ENCODE measurements at regions not wholly inside any gene's neighbourhood (a gene's known extent, or its start where the extent isn't known, plus 50 kb on each side); places are given as distances from the start of the nearest gene placed in this dataset.

DNA sequence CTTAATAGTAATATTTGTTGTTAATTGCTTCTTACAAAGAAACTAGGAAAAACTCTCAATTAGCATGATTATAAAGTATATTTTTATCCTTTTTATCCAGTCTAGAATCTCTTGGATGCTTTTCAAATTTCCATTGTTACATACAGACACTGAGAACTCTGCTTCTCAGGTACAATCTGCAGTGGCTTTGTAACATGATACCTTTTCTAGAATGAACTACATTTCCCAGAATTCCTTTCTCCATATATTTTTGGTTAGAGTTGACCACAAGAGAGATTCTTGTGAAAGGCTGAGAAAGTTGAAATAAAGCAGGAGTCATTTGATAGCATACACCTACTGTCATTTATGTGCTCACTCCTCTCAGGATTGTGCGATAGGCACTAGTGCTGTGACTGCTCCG lies 148.6 kb downstream of the SLITRK6 start:
- Histone ChIP-seq H3F3A (ENCODE audit: low read depth) (no peaks in the 10 kb centered on the region), H2AFZ (replicated peaks) (no peak overlapping the region), H3K79me2 (ENCODE audit: low read depth) (no peaks in the 10 kb centered on the region), H3K4me3 (no peak overlapping the region), H3K27me3 (no peaks in the 10 kb centered on the region), H3K9ac (no peak overlapping the region), H3K4me1 (no peaks in the 10 kb centered on the region), H3K27ac (no peak overlapping the region), H3K36me3 (no peaks in the 10 kb centered on the region), H3K4me2 (no peak overlapping the region), H3K9me3 (ENCODE audit: low read depth) (no peaks in the 10 kb centered on the region), H4K20me1 (ENCODE audit: low read depth) (no peaks in the 10 kb centered on the region)
- Mint-ChIP-seq H3K9me3 (no peaks in the 10 kb centered on the region), H3K4me3 (no peak overlapping the region), H3K36me3 (no peaks in the 10 kb centered on the region), H3K27ac (no peak overlapping the region), H3K27me3 (ENCODE audit: insufficient read depth, low read depth) (peaks cover 3% of the 10 kb centered on the region), H3K4me1 (no peaks in the 10 kb centered on the region)
- TF ChIP-seq, protein P1, sequence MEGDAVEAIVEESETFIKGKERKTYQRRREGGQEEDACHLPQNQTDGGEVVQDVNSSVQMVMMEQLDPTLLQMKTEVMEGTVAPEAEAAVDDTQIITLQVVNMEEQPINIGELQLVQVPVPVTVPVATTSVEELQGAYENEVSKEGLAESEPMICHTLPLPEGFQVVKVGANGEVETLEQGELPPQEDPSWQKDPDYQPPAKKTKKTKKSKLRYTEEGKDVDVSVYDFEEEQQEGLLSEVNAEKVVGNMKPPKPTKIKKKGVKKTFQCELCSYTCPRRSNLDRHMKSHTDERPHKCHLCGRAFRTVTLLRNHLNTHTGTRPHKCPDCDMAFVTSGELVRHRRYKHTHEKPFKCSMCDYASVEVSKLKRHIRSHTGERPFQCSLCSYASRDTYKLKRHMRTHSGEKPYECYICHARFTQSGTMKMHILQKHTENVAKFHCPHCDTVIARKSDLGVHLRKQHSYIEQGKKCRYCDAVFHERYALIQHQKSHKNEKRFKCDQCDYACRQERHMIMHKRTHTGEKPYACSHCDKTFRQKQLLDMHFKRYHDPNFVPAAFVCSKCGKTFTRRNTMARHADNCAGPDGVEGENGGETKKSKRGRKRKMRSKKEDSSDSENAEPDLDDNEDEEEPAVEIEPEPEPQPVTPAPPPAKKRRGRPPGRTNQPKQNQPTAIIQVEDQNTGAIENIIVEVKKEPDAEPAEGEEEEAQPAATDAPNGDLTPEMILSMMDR (IDR thresholded peaks at IDR 0.05) = no peak
- no peak for TF ChIP-seq EZH2 (IDR thresholded peaks at IDR 0.05)
- no peak for TF ChIP-seq EZH2phosphoT487 (IDR thresholded peaks at IDR 0.05)
- DNase-seq (ENCODE audit: low spot score) = no peak

DNA sequence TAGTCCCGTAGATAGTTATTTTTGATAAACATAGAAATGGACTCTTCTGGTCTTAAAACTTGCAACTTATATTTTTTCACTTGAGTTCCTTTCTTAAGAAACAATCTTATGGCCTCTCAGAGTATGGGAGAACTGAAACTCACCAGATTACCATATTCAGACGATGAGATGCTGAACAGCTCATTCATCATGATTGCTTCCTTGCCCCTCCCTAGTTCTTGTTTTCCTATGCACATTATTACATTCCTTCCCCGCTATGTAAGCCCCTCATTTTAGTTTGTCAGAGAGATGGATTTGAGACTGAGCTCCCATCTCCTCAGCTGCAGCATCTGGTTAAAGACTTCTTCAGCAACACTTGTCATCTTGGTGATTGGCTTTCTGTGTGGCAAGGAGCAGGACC lies 158.5 kb downstream of the SLITRK6 start:
- Histone ChIP-seq H3K79me2 (ENCODE audit: low read depth) (no peaks in the 10 kb centered on the region), H3K27me3 (no peaks in the 10 kb centered on the region), H3K36me3 (no peaks in the 10 kb centered on the region), H3K9ac (no peak overlapping the region), H3K27ac (no peak overlapping the region), H3K4me2 (no peak overlapping the region), H2AFZ (replicated peaks) (no peak overlapping the region), H3K9me3 (ENCODE audit: low read depth) (no peaks in the 10 kb centered on the region), H3F3A (ENCODE audit: low read depth) (no peaks in the 10 kb centered on the region), H4K20me1 (ENCODE audit: low read depth) (no peaks in the 10 kb centered on the region), H3K4me3 (no peak overlapping the region), H3K4me1 (no peaks in the 10 kb centered on the region)
- TF ChIP-seq, protein P1 (IDR thresholded peaks at IDR 0.05) = no peak
- no peak for TF ChIP-seq EZH2phosphoT487 (IDR thresholded peaks at IDR 0.05)
- TF ChIP-seq EZH2 (IDR thresholded peaks at IDR 0.05) = no peak
- Mint-ChIP-seq H3K4me3 (no peak overlapping the region), H3K4me1 (no peaks in the 10 kb centered on the region), H3K9me3 (no peaks in the 10 kb centered on the region), H3K36me3 (no peaks in the 10 kb centered on the region), H3K27ac (no peak overlapping the region), H3K27me3 (ENCODE audit: insufficient read depth, low read depth) (no peaks in the 10 kb centered on the region)
- no peak for DNase-seq (ENCODE audit: low spot score)

DNA sequence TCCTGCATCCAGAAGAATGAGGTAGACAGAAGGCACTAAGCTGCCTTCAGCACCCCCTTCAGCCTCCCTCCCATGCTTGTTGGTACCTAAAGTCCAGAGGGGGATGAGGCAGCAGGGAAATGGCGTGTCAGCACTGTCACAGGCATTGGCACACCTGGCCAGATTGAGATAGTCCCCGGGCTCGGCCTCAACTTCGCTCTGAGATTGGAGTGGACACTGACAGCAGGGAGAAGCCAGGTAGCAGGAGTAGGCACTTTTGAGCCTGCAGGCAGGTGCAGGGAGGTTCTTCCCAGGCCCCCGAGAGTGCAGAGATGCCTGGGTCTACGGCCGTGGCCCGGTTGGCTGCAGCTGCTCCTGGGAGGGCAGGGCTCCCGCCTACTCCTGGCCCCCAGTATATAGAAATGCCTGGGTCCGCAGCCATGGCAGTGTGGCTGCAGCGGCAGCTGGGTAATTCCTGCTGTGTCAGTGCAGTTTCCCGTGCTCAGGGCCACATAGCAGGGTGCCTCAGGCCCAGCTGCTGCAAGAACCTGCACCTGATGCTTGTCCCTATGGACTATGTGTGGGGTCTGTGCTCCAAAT lies 160.3 kb downstream of the SLITRK6 start:
- no peaks in the 10 kb centered on the region for H3K36me3 Mint-ChIP-seq

More for the DNA sequence above, 160.3 kb downstream of the SLITRK6 start:
- Histone ChIP-seq H3K9ac (no peak overlapping the region), H3F3A (ENCODE audit: low read depth) (no peaks in the 10 kb centered on the region), H3K9me3 (ENCODE audit: low read depth) (no peaks in the 10 kb centered on the region), H3K4me2 (no peak overlapping the region), H3K4me3 (no peak overlapping the region), H3K27me3 (no peaks in the 10 kb centered on the region), H4K20me1 (ENCODE audit: low read depth) (no peaks in the 10 kb centered on the region), H3K27ac (no peak overlapping the region), H2AFZ (replicated peaks) (no peak overlapping the region), H3K36me3 (no peaks in the 10 kb centered on the region), H3K79me2 (ENCODE audit: low read depth) (no peaks in the 10 kb centered on the region), H3K4me1 (no peaks in the 10 kb centered on the region)
- no peaks in the 10 kb centered on the region for H3K27me3 Mint-ChIP-seq (ENCODE audit: insufficient read depth, low read depth)
- H3K4me3 Mint-ChIP-seq = no peak overlapping the region
- no peak for DNase-seq (ENCODE audit: low spot score)
- no peaks in the 10 kb centered on the region for H3K4me1 Mint-ChIP-seq
- no peaks in the 10 kb centered on the region for H3K9me3 Mint-ChIP-seq
- no peak overlapping the region for H3K27ac Mint-ChIP-seq
- TF ChIP-seq, protein P1 (IDR thresholded peaks at IDR 0.05) = no peak
- TF ChIP-seq EZH2phosphoT487 (IDR thresholded peaks at IDR 0.05) = no peak
- TF ChIP-seq EZH2 (IDR thresholded peaks at IDR 0.05) = no peak
